Stimulated activated CD8-positive, alpha-beta memory T cell treated with anti-CD3 and anti-CD28 coated beads, Interleukin-12 subunit alpha, Interleukin-12 subunit beta, amount 100 ng/mL, for 4 hours (primary cell): ENCODE measurements at regions not wholly inside any gene's neighbourhood (a gene's known extent, or its start where the extent isn't known, plus 50 kb on each side); places are given as distances from the start of the nearest gene placed in this dataset.
"Not testable (repeated sequence)": the region's sequence is repeated elsewhere in the genome, so short reads cannot be mapped to it uniquely, and the experiment has no call there.

Experiments used
- DNase-seq: peaks from one replicate; pipeline ENCODE4 v3.0.0-alpha.2; 2020; ENCODE audit warnings: low read depth

GRCh38 chr21:31455506-31455905, 111.4 kb upstream of the TIAM1 start:
- no peak for DNase-seq

- DNase-seq, result no peak
These were observed 106.9 kb upstream of the TIAM1 start for GRCh38 chr21:31450980-31451379.

- DNase-seq, result no peak
These were observed 106.0 kb upstream of the TIAM1 start for GRCh38 chr21:31449921-31450535.

- DNase-seq, result no peak
These were observed 104.4 kb upstream of the TIAM1 start for GRCh38 chr21:31448496-31448895.

GRCh38 chr21:31447505-31447904, 103.4 kb upstream of the TIAM1 start:
- DNase-seq, result no peak

GRCh38 chr21:31446226-31446855, 102.3 kb upstream of the TIAM1 start:
- DNase-seq, result peak; percentile 3

GRCh38 chr21:31445137-31445536, 101.1 kb upstream of the TIAM1 start:
- DNase-seq, result no peak

GRCh38 chr21:31443736-31444521, 99.9 kb upstream of the TIAM1 start:
- DNase-seq, result peak; percentile 2

- no peak for DNase-seq
These were observed 98.3 kb upstream of the TIAM1 start for GRCh38 chr21:31442339-31442738.

- no peak for DNase-seq
These were observed 85.4 kb upstream of the TIAM1 start for GRCh38 chr21:31429506-31429905.

GRCh38 chr21:31426235-31426797, 82.3 kb upstream of the TIAM1 start:
- DNase-seq, result no peak

GRCh38 chr21:31425138-31425537, 81.1 kb upstream of the TIAM1 start:
- DNase-seq, result no peak

- DNase-seq, result no peak
These were observed 80.0 kb upstream of the TIAM1 start for GRCh38 chr21:31424058-31424457.

- DNase-seq, result no peak
These were observed 76.9 kb upstream of the TIAM1 start for GRCh38 chr21:31420988-31421387.

GRCh38 chr21:31420354-31420753, 76.3 kb upstream of the TIAM1 start:
- no peak for DNase-seq

GRCh38 chr21:31418377-31419001, 74.4 kb upstream of the TIAM1 start:
- DNase-seq, result no peak

- DNase-seq, result not testable (repeated sequence)
These were observed 73.2 kb upstream of the TIAM1 start for GRCh38 chr21:31417214-31417613.

GRCh38 chr21:31416465-31416864, 72.4 kb upstream of the TIAM1 start:
- DNase-seq, result no peak

- no peak for DNase-seq
These were observed 70.4 kb upstream of the TIAM1 start for GRCh38 chr21:31414263-31415000.

- no peak for DNase-seq
These were observed 69.6 kb upstream of the TIAM1 start for GRCh38 chr21:31413698-31414097.

GRCh38 chr21:31410499-31411131, 66.6 kb upstream of the TIAM1 start:
- no peak for DNase-seq
